HEK293T (cell line): ENCODE measurements at regions not wholly inside any gene's neighbourhood (a gene's known extent, or its start where the extent isn't known, plus 50 kb on each side); places are given as distances from the start of the nearest gene placed in this dataset.
"Not testable (repeated sequence)": the region's sequence is repeated elsewhere in the genome, so short reads cannot be mapped to it uniquely, and the experiment has no call there.

Source experiments
- ARNT ChIP-seq: fragments of 450-650 bp; IDR thresholded peaks from 2 replicates; pipeline ENCODE4 v1.6.1; 2017; ENCODE audit warnings: mild to moderate bottlenecking
- CTBP1 ChIP-seq: fragments of 450-650 bp; IDR thresholded peaks from 2 replicates; pipeline ENCODE4 v1.6.1; 2016; ENCODE audit warnings: borderline replicate concordance
- ELF4 ChIP-seq: fragments of 450-650 bp; IDR thresholded peaks from 2 replicates; pipeline ENCODE4 v1.6.1; 2017; ENCODE audit warnings: antibody characterized with exemption
- FOXA1 ChIP-seq: fragments of 450-650 bp; IDR thresholded peaks from 2 replicates; pipeline ENCODE4 v1.6.1; 2016; ENCODE audit warnings: mild to moderate bottlenecking
- FOXK2 ChIP-seq: fragments of 450-650 bp; IDR thresholded peaks from 2 replicates; pipeline ENCODE4 v1.6.1; 2016; ENCODE audit warnings: mild to moderate bottlenecking
- FOXM1 ChIP-seq: fragments of 450-650 bp; IDR thresholded peaks from 2 replicates; pipeline ENCODE4 v1.6.1; 2017; ENCODE audit warnings: mild to moderate bottlenecking, borderline replicate concordance
- HDGF ChIP-seq: fragments of 450-650 bp; IDR thresholded peaks from 2 replicates; pipeline ENCODE4 v1.6.1; 2017; ENCODE audit warnings: antibody characterized with exemption, borderline replicate concordance
- LEF1 ChIP-seq: fragments of 450-650 bp; IDR thresholded peaks from 2 replicates; pipeline ENCODE4 v1.6.1; 2017; ENCODE audit warnings: mild to moderate bottlenecking, borderline replicate concordance
- TARDBP ChIP-seq: fragments of 450-650 bp; IDR thresholded peaks from 2 replicates; pipeline ENCODE4 v1.6.1; 2016
- ZNF384 ChIP-seq: fragments of 450-650 bp; IDR thresholded peaks from 2 replicates; pipeline ENCODE4 v1.6.1; 2016

GRCh38 chr7:34448531-34448930 is 209.5 kb upstream of the NPSR1 start:
- TF ChIP-seq TARDBP, FOXA1, ARNT, LEF1, FOXK2, HDGF, FOXM1, ELF4, ZNF384, CTBP1: not testable (repeated sequence)
